ENCODE measurements at regions not wholly inside any gene's neighbourhood (a gene's known extent, or its start where the extent isn't known, plus 50 kb on each side); places are given as distances from the start of the nearest gene placed in this dataset.

DNA sequence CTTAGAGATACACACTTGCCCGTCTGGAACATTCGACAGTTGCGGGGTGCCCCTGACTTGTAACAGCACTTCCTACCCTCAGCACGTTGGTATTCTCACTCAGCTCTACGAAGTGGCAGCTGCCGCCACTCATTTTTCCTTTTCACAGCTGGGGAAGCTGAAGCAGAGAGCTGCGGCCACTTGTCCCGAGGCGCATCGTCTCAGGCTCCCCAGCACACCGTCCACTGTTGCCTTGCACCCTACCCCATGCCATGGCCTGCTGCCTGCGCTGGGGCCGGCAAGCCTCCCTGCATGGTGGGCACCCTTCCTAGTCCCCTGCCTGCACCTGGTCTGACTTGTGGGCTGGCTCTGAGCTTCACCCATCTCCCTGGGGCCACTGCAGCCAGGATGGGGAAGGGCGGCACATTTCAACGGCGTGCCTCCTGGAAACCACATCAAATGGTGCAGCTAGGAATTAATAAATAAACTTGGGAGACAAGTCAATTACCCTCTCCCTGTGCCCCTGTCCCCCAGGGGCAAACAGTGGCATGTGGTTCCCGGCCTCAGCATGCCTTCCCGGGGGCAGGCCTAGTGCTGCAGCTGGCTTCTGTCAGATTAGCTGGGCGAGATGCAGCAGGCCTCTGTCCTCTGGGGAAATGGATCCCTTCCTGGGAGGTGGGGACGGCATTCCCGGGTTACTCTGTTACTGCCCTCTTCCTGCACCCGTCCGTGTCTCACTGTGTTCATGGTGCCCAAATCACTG is 64.7 kb upstream of the HAAO start:
- no peak for TF ChIP-seq POLR2AphosphoS5 (IDR thresholded peaks at IDR 0.05; ENCODE audit: low read depth, low read length)
- no peak for TF ChIP-seq POLR2A (IDR thresholded peaks at IDR 0.05; ENCODE audit: low read depth, low read length)
